ENCODE measurements at regions not wholly inside any gene's neighbourhood (a gene's known extent, or its start where the extent isn't known, plus 50 kb on each side); places are given as distances from the start of the nearest gene placed in this dataset.
"Not testable (repeated sequence)": the region's sequence is repeated elsewhere in the genome, so short reads cannot be mapped to it uniquely, and the experiment has no call there.

- H3K36me3 ChIP-seq, result no peaks in the 10 kb centered on the region
- no peak overlapping the region for H3K27ac ChIP-seq
- H3K9me3 ChIP-seq, result no peaks in the 10 kb centered on the region
- TF ChIP-seq POLR2A (IDR thresholded peaks at IDR 0.05) (no peak), CTCF (IDR thresholded peaks at IDR 0.05) (no peak)
- no peaks in the 10 kb centered on the region for H3K4me1 ChIP-seq
- no peaks in the 10 kb centered on the region for H3K27me3 ChIP-seq
- no peak for DNase-seq
- H3K4me3 ChIP-seq, result no peak overlapping the region
- intact Hi-C loops (cut with DNase I; ENCODE audit: low total_unique reads), result no loop called here
These were observed 438.7 kb upstream of the NRP1 start for GRCh38 chr10:33773253-33773573.

GRCh38 chr10:33772370-33773252, 438.1 kb upstream of the NRP1 start:
- H3K4me1 ChIP-seq, result no peaks in the 10 kb centered on the region
- peak overlapping the region in 1 of 2 donors; percentile 54 for H3K27ac ChIP-seq
- no peaks in the 10 kb centered on the region for H3K27me3 ChIP-seq
- DNase-seq, result peak; percentile 21 to 51
- H3K36me3 ChIP-seq, result no peaks in the 10 kb centered on the region
- H3K4me3 ChIP-seq, result no peak overlapping the region
- H3K9me3 ChIP-seq, result no peaks in the 10 kb centered on the region
- intact Hi-C loops (cut with DNase I; ENCODE audit: low total_unique reads), result no loop called here
- TF ChIP-seq CTCF (IDR thresholded peaks at IDR 0.05), result no peak

- intact Hi-C loops (cut with DNase I; ENCODE audit: low total_unique reads); DNase-seq; H3K4me1 ChIP-seq; H3K27me3 ChIP-seq; H3K27ac ChIP-seq; H3K9me3 ChIP-seq; H3K36me3 ChIP-seq; H3K4me3 ChIP-seq: not testable (repeated sequence)
These were observed 437.4 kb upstream of the NRP1 start for GRCh38 chr10:33771856-33772255.

GRCh38 chr10:33764694-33765185, 430.3 kb upstream of the NRP1 start:
- intact Hi-C loops (cut with DNase I; ENCODE audit: low total_unique reads), result no loop called here
- Histone ChIP-seq H3K27ac (no peak overlapping the region), H3K4me1 (no peaks in the 10 kb centered on the region), H3K4me3 (no peak overlapping the region), H3K36me3 (no peaks in the 10 kb centered on the region), H3K27me3 (no peaks in the 10 kb centered on the region), H3K9me3 (no peaks in the 10 kb centered on the region)
- DNase-seq, result no peak
- TF ChIP-seq CTCF (IDR thresholded peaks at IDR 0.05), result no peak

GRCh38 chr10:33760056-33760943, 425.8 kb upstream of the NRP1 start:
- no peak overlapping the region for H3K27ac ChIP-seq

More at GRCh38 chr10:33760056-33760943, 425.8 kb upstream of the NRP1 start:
- Histone ChIP-seq H3K4me1 (no peaks in the 10 kb centered on the region), H3K4me3 (no peak overlapping the region), H3K36me3 (no peaks in the 10 kb centered on the region), H3K27me3 (no peaks in the 10 kb centered on the region), H3K9me3 (no peaks in the 10 kb centered on the region)
- TF ChIP-seq POLR2A (IDR thresholded peaks at IDR 0.05) (no peak), CTCF (IDR thresholded peaks at IDR 0.05) (no peak)
- DNase-seq, result no peak
- intact Hi-C loops (cut with DNase I; ENCODE audit: low total_unique reads), result no loop called here

Data from uterus (tissue), 3 donors.